Body of pancreas (tissue), 4 donors: ENCODE measurements at regions not wholly inside any gene's neighbourhood (a gene's known extent, or its start where the extent isn't known, plus 50 kb on each side); places are given as distances from the start of the nearest gene placed in this dataset.

Source experiments
- POLR2A ChIP-seq, 3 donors: fragments of 450-650 bp; IDR thresholded peaks; one replicate each; pipeline ENCODE4 v1.6.1; 2016; ENCODE audit warnings: antibody characterized with exemption in 3 of 3, mild to moderate bottlenecking in 2 of 3
- TF ChIP-seq, protein P1 (sequence below), 7 experiments: fragments of 450-650 bp in 4 of 7; fragments of 200-600 bp in 3 of 7; sonication (generic) in 3 of 7; IDR thresholded peaks; one replicate each; pipeline ENCODE4 v1.5.1; 2016 to 2019; ENCODE audit warnings: antibody characterized with exemption in 7 of 7

DNA sequence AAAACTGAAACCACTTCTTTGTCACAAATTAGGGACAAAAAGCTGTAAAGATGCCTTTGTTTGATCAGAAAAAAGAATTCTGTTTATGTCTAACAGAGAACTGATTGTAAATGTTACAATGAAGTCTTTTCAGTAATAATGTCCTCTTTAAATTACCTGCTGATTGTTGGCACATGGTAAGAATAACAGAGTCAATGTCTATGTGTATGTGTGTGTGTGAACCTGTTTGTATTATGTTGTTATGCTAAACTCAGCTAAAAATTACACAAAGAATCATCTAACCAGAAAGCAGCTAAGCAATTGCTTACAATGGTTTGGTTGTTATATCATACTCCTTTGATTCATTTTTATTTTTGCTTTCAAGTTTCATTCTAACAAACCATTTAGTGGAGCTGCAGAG is 159.1 kb upstream of the PDZRN3 start:
- TF ChIP-seq, protein P1, sequence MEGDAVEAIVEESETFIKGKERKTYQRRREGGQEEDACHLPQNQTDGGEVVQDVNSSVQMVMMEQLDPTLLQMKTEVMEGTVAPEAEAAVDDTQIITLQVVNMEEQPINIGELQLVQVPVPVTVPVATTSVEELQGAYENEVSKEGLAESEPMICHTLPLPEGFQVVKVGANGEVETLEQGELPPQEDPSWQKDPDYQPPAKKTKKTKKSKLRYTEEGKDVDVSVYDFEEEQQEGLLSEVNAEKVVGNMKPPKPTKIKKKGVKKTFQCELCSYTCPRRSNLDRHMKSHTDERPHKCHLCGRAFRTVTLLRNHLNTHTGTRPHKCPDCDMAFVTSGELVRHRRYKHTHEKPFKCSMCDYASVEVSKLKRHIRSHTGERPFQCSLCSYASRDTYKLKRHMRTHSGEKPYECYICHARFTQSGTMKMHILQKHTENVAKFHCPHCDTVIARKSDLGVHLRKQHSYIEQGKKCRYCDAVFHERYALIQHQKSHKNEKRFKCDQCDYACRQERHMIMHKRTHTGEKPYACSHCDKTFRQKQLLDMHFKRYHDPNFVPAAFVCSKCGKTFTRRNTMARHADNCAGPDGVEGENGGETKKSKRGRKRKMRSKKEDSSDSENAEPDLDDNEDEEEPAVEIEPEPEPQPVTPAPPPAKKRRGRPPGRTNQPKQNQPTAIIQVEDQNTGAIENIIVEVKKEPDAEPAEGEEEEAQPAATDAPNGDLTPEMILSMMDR (IDR thresholded peaks at IDR 0.05): no peak
- no peak for TF ChIP-seq POLR2A (IDR thresholded peaks at IDR 0.05)
